DMS153 treated with DMSO at 0.1 percent for 48 hours (cell line): ENCODE measurements at regions not wholly inside any gene's neighbourhood (a gene's known extent, or its start where the extent isn't known, plus 50 kb on each side); places are given as distances from the start of the nearest gene placed in this dataset.

Source experiments
- DNase-seq: peaks from one replicate; lab custom pipeline; 2025; ENCODE audit not compliant: unreplicated experiment; lab: John Stamatoyannopoulos, UW

DNA sequence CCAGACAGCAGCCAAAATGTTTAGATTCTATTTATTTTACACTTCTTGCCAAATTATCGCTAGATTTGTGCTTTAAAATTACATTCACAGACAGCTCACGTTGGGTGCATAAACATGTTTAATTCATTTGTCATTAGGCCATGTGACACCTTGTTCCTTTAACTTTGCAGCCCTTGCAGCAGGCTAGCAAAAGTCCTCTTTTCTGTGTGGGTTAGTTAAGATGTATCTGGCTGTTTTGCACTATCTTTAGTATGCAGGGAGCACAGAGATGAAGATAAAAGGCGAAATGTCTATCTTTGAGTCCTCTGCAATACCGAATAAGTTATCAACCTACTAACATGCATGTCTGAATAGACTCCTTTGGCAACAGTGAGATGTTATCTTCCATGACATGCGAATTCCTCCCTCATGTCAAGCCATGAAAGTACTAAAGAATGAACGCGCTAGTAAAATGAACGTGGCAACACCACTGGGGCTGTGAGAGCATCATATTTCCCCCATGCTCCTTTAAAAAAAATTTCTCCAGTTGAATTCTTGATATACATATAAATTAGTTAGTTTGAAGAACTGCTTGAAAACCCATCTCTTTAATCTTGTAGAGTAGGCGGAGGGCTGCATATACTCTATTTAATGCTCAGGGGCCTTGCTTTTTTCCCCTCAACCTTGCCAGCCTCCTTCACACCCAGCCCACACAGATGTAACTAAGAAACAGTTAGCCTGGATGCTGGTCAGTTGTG lies 620.4 kb upstream of the NR2F2 start:
- no peak for DNase-seq

DNA sequence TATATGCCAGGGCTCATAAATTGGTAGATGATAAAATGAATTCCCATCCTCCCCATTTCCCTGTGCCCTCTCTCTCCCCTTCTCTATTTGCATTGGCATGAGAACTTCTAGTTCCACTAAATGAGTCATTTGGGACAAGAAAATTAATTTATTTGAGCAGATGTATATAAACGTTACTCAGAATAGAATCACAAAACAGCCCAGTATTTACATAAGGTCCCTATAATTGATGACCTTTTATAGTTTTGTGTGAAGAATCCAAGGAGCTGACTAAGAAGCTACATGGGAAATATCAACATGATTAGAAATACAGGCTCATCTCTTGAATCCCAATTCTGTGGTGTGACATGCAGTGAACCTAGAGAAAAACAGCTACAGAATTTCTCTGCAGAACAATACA lies 617.7 kb upstream of the NR2F2 start:
- DNase-seq: no peak

DNA sequence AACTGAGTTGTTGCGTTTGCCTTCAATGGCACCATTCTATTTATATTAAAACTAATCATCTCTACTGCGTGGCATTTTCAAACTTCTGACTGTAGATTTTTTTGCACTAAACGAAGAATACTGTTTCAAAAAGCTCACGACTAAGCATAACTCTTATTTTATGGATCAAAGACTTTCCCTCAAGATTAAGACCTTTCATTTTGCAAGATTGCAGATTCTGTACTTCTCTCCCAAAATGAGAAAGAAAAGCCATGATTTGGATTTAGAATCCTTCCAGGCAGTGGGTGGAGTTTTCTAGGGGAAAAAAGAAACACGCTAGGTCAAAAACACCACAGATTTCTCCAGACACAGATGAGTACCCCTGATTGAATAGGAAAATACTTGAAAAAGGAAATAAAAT lies 617.2 kb upstream of the NR2F2 start:
- no peak for DNase-seq

DNA sequence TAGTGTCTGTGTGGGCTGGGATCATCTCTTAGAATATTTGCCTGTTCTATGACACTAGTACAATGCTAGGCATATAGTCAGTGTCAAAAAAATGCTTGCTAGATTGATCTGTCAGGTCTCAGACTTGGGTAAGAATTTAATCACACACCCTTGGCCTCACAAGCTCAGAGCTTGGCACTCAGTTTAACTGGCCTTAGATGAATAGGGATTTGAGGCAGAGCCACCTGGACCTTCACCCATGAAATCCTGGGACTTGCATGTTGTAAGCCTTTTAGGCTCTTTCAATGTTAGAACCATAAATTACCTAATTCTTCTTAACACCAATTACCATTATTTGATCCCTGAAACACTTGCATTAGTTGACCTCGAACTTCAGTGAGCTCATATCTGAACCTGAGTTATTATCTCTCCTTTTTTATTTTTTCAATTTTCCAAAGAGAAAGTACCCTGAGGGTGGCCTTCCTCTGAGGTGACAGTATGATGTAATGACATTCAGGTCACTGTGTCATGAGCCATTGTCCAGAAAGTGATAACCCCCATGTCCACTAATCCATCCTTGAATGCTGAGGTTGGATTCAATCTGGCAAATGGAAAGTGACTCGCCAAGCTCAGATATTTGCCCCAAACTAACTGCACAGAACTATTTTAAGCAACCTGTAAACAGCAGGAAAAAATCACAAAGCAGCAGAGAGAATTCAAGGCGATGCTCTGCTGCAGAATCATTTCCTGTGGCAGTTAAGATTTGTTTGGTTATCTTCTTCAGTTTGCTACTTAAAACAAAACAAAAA lies 615.2 kb upstream of the NR2F2 start:
- no peak for DNase-seq

DNA sequence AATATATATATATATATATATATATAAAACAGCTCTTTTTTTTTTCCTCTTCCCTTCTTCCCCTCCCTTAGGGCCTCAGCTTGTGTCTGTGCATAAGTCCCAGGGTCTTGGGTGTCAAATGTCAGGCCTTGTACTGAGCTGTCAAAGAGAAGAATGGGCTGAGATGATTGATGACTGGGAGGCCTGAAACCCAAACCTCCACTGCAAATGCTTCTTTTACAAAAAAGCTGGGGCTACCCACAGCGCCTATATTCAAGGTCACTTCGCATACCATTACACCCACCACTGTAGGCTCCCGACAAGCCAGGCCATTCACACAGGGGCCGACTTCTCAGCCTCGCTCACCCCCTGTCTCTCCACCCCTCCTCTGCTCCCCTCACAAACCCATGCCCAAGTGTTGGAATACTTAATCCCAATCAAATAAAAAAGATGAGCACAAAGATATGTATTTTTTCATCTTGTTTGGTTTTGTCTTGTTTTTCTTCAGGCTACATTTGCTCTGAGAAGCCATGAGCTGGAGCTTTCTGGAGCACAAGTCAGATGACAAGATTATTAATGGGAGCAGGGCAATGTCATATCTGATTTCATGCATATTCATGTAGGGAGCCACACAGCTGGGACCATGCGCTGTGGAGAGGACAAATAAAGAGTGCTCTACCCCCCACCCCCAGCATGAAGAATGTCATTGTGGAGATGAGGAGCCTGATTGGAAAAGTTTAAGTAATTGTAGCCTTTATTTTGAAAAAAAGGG lies 614.4 kb upstream of the NR2F2 start:
- DNase-seq: no peak

DNA sequence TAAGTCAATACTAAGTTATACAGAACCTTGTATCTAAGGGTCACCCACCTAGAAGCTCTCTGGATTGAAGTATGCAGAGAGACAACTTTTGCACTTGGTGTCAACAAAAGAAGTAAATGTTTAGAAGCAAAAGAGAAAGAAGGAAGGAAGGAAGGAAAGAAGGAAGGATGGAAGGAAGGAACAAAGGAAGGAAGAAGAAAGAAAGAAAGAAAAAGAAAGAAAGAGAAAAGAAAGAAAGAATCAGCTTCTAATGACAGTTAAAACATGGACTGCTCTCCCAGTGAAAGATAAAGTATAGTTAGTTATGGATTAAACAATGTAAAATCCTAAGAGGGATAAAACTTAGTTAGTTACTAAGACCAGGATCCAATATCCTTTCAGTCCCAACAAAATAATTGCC lies 613.8 kb upstream of the NR2F2 start:
- no peak for DNase-seq

DNA sequence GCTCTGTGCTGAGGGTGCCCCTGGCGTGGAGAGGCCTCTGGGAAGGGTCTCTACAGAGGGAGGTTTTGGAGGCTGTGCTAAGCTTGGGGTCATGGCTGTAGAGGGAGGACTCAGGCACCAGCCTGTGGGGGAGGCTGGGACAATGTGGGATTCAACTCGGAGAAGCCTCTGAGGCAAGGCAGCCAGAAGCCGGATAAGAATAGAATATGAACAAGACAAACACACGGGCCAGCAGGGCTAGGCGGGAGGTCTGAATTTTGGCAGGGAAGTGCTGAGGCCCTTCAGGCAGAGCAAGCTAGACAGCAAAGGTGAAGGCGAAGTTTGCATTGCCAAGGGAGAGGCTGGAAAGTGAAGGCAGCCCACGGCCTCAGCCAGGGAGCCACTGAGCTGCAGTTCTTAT lies 612.1 kb upstream of the NR2F2 start:
- DNase-seq: no peak

DNA sequence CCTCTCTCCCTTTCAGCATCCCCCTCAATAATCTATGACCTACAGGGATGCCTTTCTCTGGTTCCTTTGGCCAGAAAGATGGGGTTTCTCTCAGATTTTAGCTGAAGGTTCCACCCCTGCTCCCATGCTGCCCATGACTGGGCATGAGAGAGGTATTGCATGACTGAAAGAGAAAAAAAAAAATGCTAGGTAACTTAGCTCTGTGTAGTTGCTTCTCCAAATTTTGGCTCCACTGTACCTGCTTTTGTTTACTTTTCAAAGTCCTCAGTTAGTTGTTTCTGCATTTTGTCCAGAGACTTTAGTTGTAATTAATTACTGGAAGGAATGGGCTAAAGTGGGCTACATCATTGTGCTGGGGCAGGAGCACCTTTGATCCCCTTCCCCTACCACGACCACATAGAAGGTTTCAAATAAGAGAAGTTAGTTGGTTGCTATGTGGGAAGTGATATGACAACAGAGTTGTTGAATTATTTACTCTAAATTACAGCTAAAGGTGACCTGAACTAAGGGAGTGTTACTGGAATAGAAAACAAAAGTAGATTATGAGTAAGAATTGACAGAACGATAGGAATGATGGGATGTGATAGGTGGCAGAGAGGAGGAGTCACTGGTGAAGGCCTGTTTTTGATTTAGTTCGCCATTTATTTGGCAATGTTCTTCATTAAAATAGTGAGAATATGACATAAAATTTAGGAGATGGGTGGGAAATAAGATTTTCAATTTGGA lies 605.4 kb upstream of the NR2F2 start:
- DNase-seq: no peak

DNA sequence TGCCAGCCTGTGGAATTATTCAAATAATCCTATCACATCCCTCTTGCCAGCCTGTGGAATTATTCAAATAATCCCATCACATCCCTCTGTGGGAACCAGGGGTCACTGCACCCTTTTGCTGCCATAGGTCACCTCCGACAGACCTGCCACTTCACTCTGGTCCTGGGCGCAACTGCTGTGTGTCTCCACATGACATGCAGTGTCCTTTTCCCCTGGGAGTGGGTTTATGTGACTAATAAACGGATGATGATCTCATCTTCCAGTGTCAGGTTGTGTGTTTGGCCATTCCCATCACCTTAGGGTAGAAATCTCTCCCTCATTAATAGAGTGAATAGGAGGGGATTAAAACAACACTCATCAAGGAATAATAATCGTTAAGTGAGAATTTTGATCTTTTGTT lies 603.6 kb upstream of the NR2F2 start:
- no peak for DNase-seq

DNA sequence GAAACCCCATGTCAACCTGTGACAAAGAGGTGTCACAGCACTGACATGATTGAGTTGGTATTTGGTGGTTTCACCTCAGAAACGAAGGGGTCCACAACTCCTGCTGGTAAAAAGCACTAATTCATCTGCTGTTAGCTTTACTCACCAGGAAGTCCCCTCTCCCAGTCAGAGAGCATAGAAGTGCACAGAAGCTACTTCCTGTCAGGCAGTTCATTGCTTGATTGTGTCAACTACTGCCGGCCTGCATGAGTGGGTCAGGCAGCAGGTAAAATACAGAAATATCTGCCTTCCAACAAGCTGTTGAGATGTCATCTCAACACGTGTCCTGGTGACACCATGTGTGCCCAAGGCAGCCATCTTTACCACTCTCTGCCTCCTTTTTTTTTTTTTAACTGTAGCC lies 596.6 kb upstream of the NR2F2 start:
- no peak for DNase-seq

DNA sequence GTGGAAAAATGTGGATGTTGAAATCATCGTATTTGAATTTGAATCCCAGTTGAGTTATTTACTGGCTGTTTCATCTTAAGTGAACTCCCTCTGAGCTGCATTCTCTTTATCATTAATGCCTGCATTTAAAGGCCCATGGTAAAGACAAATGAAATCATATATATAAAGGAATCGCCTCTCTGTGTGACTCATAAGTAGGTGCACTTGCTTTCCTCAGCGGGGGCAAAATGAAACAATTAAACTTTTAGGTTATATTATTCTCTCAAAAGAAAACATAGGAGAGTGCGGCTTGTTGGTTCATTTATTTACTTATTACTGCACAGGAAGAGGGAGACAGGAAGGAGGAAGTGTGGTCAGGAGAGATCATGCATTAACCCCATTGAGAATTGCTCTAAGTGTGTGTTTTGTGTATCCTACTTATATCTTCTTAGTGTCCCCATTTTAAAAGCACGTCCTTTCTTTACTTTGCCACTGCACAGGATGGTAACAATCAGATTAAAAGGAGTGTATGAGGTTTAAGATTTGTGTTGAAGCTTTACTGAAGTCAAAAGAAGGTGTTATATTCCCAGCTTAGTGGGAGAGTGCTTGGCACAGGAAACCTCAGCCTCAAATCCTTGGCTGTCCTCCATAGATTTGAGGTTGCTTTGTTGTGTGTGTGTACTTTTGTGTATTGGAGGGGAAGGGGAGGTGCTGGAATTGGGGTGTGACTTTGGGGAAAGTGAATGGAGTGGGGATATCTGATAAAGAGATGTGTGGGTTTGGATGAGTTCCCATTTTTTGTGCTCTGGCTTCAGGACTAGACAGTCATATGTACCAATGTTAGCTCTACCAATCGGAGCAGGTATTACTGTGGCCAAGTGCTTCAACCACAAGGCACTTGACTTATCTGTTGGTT lies 595.8 kb upstream of the NR2F2 start:
- no peak for DNase-seq

DNA sequence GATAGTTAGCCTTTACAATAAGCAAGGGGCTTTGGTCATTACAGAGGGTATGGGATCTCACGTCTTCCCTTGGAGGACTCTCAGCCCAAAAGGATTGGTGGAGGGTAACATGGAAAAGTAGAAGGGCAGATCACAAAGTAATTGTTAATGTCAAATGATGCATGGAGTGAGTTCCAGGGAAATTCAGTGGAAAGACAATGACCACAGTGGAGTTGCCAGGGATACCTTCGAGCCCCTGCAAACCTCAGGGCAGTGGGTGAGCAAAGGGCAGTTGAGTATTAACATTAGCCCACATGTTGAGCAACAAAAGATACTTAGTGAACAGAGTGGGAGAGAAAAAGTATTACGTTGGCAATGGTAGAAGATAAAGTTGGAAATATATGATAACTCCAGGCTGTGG lies 593.4 kb upstream of the NR2F2 start:
- DNase-seq: no peak

DNA sequence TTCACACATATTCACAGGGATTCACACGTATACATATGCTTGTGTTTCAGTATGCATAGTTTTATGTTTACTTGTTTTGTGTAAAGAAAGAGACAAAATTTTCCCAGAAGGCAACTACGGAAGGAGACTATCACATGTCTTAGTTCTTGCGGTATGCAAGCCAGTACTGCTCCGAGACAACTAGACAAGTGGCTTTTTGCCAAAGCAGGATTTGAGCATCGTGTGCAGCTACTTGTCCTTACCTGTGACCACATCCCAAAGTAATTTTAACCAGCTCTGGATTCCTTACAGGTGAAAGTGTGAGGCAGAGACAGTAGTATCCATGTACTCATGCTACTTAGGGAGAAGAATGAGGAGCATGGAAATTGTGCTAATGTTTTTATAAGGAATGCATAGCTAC lies 591.4 kb upstream of the NR2F2 start:
- DNase-seq: no peak

DNA sequence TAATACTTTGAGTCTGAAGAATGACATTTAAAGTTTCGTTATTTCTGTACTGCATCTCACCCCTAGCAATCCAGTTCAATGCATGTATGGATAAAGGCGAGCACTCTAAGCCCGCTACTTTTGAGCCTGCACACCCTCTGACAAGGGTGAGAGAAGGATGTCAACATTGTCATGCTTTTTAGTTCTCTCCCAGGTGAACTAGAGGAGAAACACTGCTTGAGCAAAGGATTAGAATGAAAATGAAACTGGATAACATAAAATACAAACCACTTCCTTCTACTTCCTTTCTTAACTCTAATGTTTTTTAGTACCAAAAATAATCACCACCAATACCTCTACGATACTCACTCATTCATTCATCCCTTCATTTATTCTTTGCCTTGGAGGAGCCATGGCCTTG lies 588.7 kb upstream of the NR2F2 start:
- DNase-seq: no peak

DNA sequence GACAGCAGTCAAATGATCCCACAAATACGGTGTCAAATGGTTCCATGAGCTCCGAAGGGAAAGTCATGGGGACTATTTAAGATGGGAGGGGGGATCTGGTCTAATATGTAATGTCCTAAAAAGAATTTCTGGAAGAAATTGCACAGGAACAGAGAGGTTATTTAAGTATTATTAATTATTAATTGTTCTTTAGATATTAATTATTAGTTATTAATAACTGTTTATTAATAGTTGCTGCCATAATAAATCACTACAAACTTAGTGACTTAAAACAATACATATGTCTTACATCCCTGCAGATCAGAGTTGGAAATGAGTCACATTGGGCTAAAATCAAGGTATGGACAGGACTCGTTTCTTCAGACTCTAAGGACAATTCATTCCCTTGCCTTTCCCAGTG lies 588.2 kb upstream of the NR2F2 start:
- no peak for DNase-seq

DNA sequence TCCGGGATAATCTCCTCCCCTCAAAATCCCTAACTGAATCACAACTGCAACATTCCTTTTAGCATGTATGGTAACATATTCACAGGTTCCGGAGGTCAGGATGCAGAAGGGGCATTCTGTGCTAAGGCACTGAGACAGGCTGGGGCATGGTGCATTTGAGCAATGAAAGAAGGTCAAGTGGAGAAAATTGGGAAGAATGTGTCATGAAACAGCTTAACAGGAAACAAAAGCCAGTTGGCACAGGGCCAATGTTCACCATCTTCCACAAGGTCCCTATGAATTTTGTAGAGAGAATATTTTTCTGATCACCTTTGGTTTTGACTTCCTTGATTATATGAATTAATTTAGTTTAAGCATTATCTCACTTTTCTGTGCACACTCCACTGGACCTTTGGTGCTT lies 587.7 kb upstream of the NR2F2 start:
- no peak for DNase-seq

DNA sequence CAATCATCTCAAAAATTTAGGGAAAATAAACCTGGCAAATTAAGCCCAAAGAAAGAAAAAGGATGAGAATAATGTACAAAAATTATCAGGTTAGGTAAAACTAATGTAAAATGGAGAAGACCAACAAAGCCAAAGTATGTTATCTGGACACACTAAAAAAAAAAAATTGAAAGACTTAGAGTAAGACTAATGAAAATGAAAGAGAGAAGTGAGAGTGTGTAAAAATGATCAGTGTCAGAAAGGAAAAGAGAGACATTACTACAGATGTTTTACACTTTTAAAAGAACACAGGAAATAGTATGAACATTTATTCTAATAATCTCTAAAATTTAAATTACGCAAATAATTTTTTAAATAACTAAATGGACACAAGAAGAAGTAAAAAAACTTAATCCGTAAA lies 573.3 kb upstream of the NR2F2 start:
- DNase-seq: no peak

DNA sequence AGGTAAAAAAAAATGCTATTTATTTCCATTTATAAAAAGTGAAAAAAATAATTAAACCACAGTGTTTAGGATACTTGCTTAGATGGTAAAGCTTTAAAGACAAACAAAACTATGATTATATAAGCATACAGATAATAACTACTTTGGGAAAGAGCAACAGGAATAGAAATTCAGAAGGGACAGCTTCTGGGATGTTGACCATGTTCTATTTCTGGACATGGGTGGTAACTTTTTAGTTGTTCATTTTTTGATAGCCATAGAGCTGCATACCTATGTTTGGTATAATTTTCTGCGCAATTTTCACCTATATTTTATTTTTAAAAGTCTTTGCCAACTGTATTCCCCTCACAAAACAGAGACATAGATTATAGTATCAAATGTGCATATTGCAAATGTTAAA lies 572.0 kb upstream of the NR2F2 start:
- DNase-seq: no peak

DNA sequence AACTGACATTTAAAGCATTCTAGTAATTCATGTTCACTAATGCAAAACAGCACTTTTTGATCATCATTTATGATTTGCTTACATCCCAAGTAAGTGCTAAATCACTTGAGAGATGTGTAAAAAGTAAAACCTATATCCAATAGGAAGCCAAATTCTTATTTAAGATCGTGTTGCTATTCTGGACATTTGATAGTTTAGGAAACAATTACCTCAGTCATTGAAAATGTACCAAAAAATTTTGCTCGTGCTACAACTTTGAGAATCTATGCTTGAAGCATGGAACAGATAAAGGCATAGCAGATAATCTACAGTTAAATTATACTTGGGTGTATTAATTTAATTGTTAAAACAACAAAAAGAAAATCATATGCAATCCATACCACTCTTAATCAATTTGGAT lies 571.6 kb upstream of the NR2F2 start:
- DNase-seq: no peak

DNA sequence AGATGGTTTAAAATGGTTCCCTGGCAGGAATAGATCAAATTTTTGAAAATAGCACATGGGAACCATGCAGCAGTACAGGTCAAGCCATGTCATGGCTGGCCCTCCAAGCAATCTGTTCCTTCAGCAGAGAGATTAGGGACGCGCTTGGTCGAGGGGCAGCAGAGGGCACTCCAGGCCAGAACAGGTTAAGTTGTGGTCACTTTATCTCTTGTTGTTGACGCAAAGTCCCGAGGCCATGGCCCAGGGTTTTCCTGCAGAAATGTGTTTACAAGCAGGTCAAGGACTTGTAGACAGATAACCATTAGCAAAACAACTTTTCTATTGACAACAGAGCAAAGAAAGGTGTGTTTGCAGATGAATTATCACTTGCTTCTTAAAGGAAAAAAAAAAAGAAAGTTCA lies 570.0 kb upstream of the NR2F2 start:
- no peak for DNase-seq
